Left forelimb (tissue), 1 donor: ENCODE measurements at regions not wholly inside any gene's neighbourhood (a gene's known extent, or its start where the extent isn't known, plus 50 kb on each side); places are given as distances from the start of the nearest gene placed in this dataset.
"Not testable (repeated sequence)": the region's sequence is repeated elsewhere in the genome, so short reads cannot be mapped to it uniquely, and the experiment has no call there.

ENCODE experiments used
- DNase-seq: peaks from one replicate; pipeline ENCODE4 v3.0.0-alpha.2; 2018; ENCODE audit warnings: low spot score

DNA sequence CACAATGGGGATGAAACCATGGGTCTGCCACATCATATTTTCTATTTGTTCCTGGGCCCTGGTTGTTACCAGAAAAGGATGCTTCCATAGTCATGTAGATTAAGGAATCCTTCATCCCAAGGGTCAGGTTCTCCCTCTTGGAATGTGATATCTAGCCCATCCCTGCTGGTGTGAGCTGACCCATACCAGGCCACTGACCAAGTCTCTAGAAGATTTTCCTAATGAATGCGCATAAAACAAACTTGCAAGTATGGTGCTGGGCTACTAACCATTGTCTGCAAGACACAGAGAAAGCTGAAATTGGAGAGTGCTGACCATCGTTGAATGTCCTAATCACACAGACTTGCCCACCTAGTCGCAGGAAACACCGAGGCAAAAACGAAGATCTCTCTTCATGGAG lies 972.6 kb downstream of the EFNA5 start:
- no peak for DNase-seq

GRCh38 chr5:106691701-106692100 lies 979.0 kb downstream of the EFNA5 start:
- DNase-seq, result no peak

DNA sequence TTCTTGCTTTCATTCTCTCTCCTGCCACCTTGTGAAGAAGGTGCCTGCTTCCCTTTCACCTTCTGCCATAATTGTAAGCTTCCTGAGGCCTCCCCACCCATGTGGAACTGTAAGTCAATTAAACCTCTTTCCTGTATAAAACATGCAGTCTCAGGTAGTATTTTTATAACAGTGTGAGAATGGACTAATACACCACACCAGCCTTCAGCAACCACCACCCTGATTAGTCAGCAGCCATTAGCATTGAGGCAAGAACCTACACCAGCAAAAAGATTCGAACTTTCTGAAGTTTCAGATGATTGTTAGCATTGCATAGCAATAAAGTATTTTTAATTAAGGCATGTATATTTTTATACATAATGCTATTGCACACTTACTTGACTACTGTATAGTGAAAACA lies 980.2 kb downstream of the EFNA5 start:
- no peak for DNase-seq

DNA sequence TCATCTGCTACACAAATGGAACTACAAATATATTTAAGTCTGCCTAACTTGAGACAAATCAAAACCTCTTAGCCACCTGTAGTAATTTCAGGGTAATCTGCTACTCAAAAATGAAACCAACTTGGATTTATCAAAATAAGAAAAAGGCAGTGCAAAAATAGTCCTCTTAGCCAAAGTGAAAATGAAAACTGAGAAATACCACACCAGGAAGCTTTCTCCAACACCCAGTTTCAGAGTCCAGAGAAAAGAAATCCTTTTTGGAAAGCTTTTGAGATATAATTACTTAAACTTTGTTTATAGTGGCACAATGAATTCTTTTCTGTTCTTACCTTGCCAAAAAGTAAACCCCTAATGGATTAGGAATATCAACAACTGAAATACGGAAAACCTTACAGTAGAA lies 990.4 kb downstream of the EFNA5 start:
- DNase-seq, result no peak

DNA sequence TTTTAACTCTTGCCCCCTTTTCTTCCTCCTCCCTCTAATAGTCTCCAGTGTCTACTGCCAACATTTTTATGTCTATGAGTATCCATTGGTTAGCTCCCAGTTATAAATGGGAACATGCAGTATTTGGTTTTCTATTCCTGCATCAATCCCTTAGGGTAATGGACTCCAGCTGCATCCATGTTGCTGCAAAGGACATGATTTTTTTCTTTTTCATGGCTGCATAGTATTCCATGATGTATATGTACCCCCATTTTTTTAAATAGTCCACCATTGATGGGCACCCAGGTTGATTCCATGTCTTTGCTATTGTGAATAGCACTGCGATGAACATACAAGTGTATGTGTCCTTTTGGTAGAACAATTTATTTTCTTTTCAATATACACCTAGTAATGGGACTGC lies 993.7 kb downstream of the EFNA5 start:
- DNase-seq, result no peak

GRCh38 chr5:106675687-106676086 lies 995.0 kb downstream of the EFNA5 start:
- no peak for DNase-seq

- DNase-seq, result no peak
Measured at GRCh38 chr5:106673941-106674340, 996.8 kb downstream of the EFNA5 start.

GRCh38 chr5:106661866-106662265 lies 1008.9 kb downstream of the EFNA5 start:
- no peak for DNase-seq

DNA sequence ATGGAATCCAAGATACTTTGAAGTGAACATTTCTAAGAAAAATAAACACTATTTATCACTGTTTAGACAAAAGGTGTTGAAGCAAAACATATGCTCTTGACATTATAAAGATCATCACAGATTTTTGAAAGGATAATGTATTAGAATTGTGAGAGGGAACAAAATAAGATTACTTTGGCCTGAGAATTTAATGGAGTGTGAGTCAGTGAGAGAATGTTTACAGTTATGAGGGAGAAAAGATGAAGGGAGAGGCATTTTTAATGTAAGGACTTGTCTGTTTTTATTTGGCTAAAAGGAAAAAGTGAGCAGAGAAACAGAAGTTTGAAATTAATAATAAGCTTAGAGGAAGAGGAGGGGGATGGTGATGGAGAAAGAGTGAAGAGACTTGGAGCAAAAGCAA lies 1010.1 kb downstream of the EFNA5 start:
- no peak for DNase-seq

DNA sequence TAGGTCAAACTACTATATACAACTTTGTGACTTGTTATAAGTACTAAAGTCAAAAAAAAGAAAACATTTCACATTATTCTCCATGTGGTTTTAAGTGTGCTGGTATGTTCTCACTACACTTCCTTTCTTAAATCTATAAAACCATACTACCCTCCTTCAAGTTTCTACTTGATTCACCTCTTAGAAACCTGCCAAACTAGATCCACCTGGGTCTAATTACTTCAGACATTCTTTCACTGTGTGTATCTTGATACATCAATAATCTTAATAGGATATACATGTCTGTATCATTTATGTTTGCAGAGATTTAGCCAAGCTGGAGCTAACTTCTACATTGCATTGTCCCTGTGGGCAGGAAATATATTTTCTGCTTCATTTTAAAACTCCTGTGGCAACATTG lies 1012.6 kb downstream of the EFNA5 start:
- DNase-seq, result no peak

DNA sequence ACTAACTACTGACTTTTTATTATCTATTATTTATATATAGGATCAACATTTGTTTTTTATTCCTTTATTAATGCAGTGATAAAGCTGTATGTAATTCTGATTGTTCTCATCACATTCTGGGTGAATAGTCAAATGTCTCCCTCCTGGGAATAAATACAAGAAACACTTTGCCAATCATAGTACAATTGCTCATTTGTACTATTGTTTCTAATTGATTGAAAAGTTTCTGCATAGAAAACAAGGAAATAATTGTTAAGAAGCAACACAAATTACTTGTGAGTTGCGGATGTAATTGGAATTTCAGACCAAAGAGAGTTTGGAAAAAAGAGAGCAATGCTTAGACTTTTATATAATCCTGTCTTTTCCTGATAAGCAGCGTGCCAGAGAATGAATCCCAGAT lies 1013.9 kb downstream of the EFNA5 start:
- DNase-seq, result no peak

- DNase-seq, result no peak
Measured at GRCh38 chr5:106649031-106649430, 1021.7 kb downstream of the EFNA5 start.

DNA sequence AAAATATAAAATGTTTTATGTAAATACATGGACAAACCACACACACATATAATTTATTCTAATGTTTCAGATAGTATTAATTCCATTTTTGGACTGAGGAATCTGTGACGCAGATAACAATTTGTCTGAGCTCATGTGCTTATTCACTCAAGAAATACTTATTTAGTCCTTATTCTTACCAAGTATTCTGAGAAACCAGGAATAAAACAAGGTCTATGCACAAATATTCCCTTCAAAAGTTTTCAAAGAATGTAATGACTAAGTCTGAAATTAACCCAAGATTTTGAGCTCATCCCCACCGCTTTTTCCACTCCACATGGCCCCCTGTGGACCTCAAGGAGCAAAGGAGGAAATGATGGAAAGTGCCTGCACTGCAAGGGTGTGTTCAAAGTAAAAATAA lies 1022.3 kb downstream of the EFNA5 start:
- DNase-seq, result no peak

DNA sequence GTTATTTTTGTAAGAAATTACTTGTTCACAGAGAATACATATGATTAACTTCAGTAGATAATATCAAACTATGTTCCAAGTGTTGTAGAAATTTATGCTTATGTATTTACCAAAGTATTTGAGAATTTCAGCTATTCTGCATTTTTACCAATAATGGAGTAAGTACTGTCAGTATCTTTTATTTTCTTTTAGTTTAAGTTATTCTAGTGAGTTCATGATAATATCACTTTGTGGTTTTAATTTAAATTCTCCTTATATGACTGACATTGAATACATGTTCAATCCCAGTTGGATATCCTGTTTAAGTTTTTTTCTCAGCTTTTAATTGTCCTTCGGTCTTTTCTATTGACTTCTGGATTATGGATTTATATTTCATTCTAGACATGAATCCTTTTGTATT lies 1024.6 kb downstream of the EFNA5 start:
- no peak for DNase-seq

- DNase-seq, result no peak
Measured at GRCh38 chr5:106640511-106640910, 1030.2 kb downstream of the EFNA5 start.

DNA sequence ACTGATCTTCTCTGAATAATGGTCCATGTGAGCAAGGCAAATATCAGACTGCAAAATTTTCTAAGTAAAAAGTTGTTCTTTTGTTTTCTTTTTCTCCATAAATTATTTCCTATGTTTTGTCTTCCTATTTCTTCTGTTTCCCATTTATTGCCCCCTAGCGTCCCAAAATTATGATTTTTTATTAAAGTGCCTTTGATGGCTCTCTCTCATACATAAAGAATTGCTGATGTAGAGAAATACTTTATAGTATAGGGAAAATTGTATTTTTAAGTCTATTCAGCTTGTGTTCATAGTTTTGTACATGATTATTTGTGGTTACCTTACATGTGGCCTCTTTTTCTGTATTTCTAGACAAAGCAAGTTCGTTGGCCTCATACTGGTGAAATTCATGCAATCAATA lies 1031.2 kb downstream of the EFNA5 start:
- no peak for DNase-seq

DNA sequence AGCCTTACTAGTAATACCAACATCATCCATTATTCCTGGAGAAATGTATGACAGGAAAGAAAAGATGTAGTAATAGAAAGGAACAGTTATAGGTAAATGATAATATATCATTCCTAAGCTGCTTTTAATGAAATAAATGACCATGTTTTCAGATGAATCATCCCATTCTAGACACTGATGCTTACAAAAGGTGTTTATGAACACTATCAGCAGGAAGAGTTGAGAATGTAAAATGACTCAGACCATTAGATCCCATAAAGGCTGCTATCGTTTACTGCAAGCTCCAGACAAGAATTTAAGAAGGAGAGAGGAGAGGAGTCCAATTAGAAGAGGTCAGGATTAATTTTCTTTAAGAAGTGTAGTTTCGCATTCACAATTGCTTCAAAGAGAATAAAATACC lies 1033.5 kb downstream of the EFNA5 start:
- no peak for DNase-seq

DNA sequence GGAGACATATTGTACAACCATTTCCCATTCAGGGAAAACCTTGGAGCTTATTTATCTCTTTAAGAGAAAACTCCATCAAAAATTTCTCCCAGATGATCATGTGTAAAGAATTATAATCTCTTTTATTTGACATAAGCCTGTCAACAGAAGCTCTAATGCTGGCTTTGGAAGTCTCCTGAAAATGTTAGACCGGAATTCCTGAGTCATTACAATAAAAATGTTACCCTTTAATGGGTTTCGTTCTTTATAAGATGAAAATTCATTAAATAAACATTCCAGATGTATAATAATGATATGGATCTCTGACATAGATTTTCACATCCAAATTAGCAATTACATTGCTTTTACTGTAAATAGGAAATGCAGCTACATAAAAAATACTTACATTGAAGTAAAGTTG lies 1036.4 kb downstream of the EFNA5 start:
- no peak for DNase-seq

GRCh38 chr5:106633825-106634224 lies 1036.9 kb downstream of the EFNA5 start:
- DNase-seq, result no peak

GRCh38 chr5:106628456-106628855 lies 1042.3 kb downstream of the EFNA5 start:
- not testable (repeated sequence) for DNase-seq

DNA sequence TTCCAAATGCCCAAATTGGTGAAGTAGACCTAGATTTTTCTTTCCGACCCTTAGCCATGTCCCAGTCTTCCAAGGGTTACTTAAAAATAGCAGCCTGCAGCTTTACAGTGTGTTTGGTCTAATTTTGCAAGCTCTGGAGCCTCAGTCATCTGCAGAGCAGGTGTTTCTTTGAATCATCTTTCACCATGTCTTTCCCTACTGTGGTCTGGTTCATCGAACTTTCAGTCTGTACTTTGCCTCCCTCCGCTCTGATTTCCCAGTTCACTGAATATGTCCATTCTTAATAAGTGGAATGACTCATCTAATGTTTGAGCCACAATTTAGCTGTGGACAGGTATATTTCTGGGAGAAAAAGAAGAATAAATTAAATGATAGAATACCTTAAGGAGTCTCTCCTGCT lies 1060.7 kb downstream of the EFNA5 start:
- no peak for DNase-seq

DNA sequence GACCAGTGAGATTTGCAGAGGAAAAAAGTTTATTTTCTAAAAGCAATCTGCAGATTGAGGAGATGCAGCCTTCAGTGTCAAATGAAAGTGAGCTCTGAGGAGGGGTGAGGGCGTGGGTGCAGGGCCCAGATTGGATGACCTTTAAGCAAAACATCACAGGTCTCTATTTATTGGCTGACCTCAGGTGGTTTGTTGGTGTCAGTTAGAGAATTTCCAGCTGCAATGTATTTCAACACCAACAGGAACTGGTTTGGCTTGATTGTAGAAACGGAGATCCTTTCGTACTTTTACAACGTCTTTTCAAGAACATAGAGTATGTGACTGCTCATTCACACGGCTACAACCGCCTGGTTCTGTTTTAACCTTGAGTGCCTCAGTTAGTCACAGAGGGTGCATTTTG lies 1069.1 kb downstream of the EFNA5 start:
- DNase-seq, result no peak

DNA sequence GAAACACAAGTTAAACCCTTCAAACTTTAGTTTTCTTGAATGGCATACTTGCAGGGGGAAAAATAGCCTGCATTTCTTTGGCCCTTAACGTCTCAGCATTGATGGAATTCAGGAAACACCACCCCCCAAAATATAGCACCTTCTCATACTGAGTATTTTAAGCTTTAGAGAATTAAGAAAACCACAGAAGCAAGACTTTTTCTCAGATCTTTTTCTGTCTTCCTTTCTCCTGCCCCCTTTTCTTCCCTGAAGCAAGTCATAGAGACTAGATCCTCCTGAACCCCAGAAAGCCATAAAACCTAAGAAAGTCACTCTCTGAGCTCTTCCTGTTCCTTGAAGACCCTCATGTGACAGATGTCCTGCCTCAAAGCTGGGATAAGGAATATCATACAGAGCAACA lies 1069.9 kb downstream of the EFNA5 start:
- DNase-seq, result no peak

DNA sequence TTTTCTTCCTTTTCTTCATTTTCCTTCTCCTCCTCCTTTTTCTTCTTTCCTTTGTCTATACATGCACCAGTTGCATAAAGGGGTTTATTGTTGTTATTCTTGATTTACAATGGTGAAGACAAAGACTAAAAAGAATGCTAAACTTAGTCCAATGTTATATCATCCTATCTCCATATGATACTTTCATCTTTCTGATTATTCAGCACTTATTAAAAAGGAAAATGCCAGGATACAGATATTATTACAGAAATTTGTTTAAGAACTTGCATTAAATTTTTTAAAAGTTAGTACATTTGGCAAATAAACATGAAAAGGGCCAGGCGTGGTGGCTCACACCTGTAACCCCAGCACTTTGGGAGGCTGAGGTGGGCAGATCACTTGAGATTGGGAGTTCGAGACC lies 1074.9 kb downstream of the EFNA5 start:
- DNase-seq, result no peak

DNA sequence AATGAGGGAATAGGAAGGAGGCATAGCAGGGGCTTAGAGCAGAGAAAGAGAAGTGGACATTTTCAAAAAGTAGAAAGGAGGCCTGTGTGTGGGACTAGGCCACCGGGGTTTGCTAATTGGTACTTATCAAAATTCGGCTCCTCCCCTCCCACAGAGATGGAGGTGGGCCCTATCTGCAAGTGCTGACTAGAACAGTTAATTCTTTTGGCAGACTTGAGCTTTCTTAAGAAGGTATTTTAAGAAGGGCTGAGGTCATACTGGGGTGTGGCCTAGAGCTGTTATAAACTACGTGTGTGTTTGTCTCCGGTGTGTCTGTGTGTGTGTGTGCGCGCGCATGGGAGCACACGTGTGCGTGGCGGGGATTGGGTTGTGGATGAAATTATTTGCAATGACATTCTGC lies 1086.5 kb downstream of the EFNA5 start:
- DNase-seq, result no peak
